ENCODE measurements at regions not wholly inside any gene's neighbourhood (a gene's known extent, or its start where the extent isn't known, plus 50 kb on each side); places are given as distances from the start of the nearest gene placed in this dataset.

DNA sequence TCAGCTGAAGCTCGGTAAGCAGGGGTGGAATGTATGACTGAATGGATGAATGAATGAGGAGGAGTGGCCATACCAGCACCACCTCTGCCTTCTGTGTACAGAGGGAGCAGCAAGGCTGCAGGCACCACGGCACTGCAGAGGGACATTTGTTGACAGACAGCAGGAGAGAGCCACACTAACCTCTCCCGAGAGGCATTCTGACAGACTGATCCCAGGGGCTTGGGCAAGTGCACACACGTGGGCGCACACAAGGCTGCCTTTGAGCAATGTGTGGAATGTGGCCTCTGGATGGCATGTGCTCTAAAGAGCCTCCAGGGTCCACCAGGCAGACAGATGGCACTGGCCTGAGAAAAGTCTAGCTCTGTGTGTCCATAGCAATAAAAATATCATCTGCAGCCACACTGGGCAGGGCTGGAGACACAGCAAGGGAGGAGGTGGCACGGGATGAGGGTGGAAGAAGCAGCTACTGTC lies 111.8 kb downstream of the ACTL7B start (continued):
- TF ChIP-seq PHB2 (IDR thresholded peaks at IDR 0.05; ENCODE audit: partially characterized antibody), result no peak
- TF ChIP-seq, protein P1, sequence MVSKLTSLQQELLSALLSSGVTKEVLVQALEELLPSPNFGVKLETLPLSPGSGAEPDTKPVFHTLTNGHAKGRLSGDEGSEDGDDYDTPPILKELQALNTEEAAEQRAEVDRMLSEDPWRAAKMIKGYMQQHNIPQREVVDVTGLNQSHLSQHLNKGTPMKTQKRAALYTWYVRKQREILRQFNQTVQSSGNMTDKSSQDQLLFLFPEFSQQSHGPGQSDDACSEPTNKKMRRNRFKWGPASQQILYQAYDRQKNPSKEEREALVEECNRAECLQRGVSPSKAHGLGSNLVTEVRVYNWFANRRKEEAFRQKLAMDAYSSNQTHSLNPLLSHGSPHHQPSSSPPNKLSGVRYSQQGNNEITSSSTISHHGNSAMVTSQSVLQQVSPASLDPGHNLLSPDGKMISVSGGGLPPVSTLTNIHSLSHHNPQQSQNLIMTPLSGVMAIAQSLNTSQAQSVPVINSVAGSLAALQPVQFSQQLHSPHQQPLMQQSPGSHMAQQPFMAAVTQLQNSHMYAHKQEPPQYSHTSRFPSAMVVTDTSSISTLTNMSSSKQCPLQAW (CRISPR knock-in tag; IDR thresholded peaks at IDR 0.05), result no peak
- TF ChIP-seq NAIF1 (CRISPR knock-in tag; IDR thresholded peaks at IDR 0.05; ENCODE audit: borderline replicate concordance), result no peak
- TF ChIP-seq SMAD3 (CRISPR knock-in tag; IDR thresholded peaks at IDR 0.05), result no peak
- TF ChIP-seq HDAC2 (CRISPR knock-in tag; IDR thresholded peaks at IDR 0.05), result peak; percentile 70; the same call in 1 of the 2 replicates
- TF ChIP-seq, protein P2, sequence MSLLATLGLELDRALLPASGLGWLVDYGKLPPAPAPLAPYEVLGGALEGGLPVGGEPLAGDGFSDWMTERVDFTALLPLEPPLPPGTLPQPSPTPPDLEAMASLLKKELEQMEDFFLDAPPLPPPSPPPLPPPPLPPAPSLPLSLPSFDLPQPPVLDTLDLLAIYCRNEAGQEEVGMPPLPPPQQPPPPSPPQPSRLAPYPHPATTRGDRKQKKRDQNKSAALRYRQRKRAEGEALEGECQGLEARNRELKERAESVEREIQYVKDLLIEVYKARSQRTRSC (CRISPR knock-in tag; IDR thresholded peaks at IDR 0.05; ENCODE audit: low read depth), result no peak
- TF ChIP-seq HDAC1 (CRISPR knock-in tag; IDR thresholded peaks at IDR 0.05), result peak; percentile 67
- no peak for TF ChIP-seq GPN1 (CRISPR knock-in tag; IDR thresholded peaks at IDR 0.05; ENCODE audit: borderline replicate concordance)
- no peak for TF ChIP-seq EZH2 (conservative IDR thresholded peaks at IDR 0.05; ENCODE audit: low read depth, low read length)
- TF ChIP-seq, protein P3, sequence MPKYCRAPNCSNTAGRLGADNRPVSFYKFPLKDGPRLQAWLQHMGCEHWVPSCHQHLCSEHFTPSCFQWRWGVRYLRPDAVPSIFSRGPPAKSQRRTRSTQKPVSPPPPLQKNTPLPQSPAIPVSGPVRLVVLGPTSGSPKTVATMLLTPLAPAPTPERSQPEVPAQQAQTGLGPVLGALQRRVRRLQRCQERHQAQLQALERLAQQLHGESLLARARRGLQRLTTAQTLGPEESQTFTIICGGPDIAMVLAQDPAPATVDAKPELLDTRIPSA (CRISPR knock-in tag; IDR thresholded peaks at IDR 0.05; ENCODE audit: borderline replicate concordance), result no peak
- TF ChIP-seq ZNF629 (CRISPR knock-in tag; conservative IDR thresholded peaks at IDR 0.05), result no peak
- no peak for TF ChIP-seq NFATC3 (CRISPR knock-in tag; IDR thresholded peaks at IDR 0.05)
- TF ChIP-seq HIVEP1 (CRISPR knock-in tag; IDR thresholded peaks at IDR 0.05), result no peak
- no peak for TF ChIP-seq ZNF256 (CRISPR knock-in tag; conservative IDR thresholded peaks at IDR 0.05)
- TF ChIP-seq PTBP1 (IDR thresholded peaks at IDR 0.05; ENCODE audit: low read depth, low read length, poor library complexity, severe bottlenecking), result no peak
- TF ChIP-seq ZNF446 (CRISPR knock-in tag; IDR thresholded peaks at IDR 0.05), result no peak
- TF ChIP-seq, protein P4, sequence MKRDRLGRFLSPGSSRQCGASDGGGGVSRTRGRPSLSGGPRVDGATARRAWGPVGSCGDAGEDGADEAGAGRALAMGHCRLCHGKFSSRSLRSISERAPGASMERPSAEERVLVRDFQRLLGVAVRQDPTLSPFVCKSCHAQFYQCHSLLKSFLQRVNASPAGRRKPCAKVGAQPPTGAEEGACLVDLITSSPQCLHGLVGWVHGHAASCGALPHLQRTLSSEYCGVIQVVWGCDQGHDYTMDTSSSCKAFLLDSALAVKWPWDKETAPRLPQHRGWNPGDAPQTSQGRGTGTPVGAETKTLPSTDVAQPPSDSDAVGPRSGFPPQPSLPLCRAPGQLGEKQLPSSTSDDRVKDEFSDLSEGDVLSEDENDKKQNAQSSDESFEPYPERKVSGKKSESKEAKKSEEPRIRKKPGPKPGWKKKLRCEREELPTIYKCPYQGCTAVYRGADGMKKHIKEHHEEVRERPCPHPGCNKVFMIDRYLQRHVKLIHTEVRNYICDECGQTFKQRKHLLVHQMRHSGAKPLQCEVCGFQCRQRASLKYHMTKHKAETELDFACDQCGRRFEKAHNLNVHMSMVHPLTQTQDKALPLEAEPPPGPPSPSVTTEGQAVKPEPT (CRISPR knock-in tag; IDR thresholded peaks at IDR 0.05; ENCODE audit: low read depth), result no peak
- no peak for TF ChIP-seq ZFAT (CRISPR knock-in tag; conservative IDR thresholded peaks at IDR 0.05)
- TF ChIP-seq, protein P5, sequence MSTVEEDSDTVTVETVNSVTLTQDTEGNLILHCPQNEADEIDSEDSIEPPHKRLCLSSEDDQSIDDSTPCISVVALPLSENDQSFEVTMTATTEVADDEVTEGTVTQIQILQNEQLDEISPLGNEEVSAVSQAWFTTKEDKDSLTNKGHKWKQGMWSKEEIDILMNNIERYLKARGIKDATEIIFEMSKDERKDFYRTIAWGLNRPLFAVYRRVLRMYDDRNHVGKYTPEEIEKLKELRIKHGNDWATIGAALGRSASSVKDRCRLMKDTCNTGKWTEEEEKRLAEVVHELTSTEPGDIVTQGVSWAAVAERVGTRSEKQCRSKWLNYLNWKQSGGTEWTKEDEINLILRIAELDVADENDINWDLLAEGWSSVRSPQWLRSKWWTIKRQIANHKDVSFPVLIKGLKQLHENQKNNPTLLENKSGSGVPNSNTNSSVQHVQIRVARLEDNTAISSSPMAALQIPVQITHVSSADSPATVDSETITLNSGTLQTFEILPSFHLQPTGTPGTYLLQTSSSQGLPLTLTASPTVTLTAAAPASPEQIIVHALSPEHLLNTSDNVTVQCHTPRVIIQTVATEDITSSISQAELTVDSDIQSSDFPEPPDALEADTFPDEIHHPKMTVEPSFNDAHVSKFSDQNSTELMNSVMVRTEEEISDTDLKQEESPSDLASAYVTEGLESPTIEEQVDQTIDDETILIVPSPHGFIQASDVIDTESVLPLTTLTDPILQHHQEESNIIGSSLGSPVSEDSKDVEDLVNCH (CRISPR knock-in tag; IDR thresholded peaks at IDR 0.05), result no peak
- 0 out of 2 replicates have a peak, but pooled peaks have one; percentile 44 for TF ChIP-seq TARDBP (CRISPR knock-in tag; IDR thresholded peaks at IDR 0.05)
- TF ChIP-seq TSC22D2 (CRISPR knock-in tag; IDR thresholded peaks at IDR 0.05; ENCODE audit: borderline replicate concordance), result no peak
- TF ChIP-seq HNRNPH1 (optimal IDR thresholded peaks at IDR 0.05; ENCODE audit: low read depth, low read length), result no peak
- no peak for TF ChIP-seq PAWR (CRISPR knock-in tag; IDR thresholded peaks at IDR 0.05; ENCODE audit: borderline replicate concordance)
- TF ChIP-seq ERF (CRISPR knock-in tag; IDR thresholded peaks at IDR 0.05), result peak; percentile 51; the same call in 1 of the 2 replicates
- no peak for TF ChIP-seq SP1 (IDR thresholded peaks at IDR 0.05)
- no peak for TF ChIP-seq SP1 (CRISPR knock-in tag; IDR thresholded peaks at IDR 0.05)

Data from HepG2 (cell line).